ENCODE measurements at regions not wholly inside any gene's neighbourhood (a gene's known extent, or its start where the extent isn't known, plus 50 kb on each side); places are given as distances from the start of the nearest gene placed in this dataset.

GRCh38 chr5:91283899-91284298, 99.2 kb downstream of the ARRDC3 start:
- DNase-seq (ENCODE audit: low read depth), result no peak

GRCh38 chr5:91283326-91283725, 99.8 kb downstream of the ARRDC3 start:
- DNase-seq (ENCODE audit: low read depth), result no peak

GRCh38 chr5:91282210-91282609, 100.9 kb downstream of the ARRDC3 start:
- no peak for DNase-seq (ENCODE audit: low read depth)

GRCh38 chr5:91281401-91281800, 101.7 kb downstream of the ARRDC3 start:
- DNase-seq (ENCODE audit: low read depth), result no peak

GRCh38 chr5:91280362-91281269, 102.5 kb downstream of the ARRDC3 start:
- peak; percentile 83 for DNase-seq (ENCODE audit: low read depth)

GRCh38 chr5:91277840-91278239, 105.3 kb downstream of the ARRDC3 start:
- DNase-seq (ENCODE audit: low read depth), result no peak

GRCh38 chr5:91277093-91277626, 106.0 kb downstream of the ARRDC3 start:
- DNase-seq (ENCODE audit: low read depth), result no peak

GRCh38 chr5:91272858-91273257, 110.3 kb downstream of the ARRDC3 start:
- DNase-seq (ENCODE audit: low read depth), result no peak

- DNase-seq (ENCODE audit: low read depth), result no peak
Observed at GRCh38 chr5:91271999-91272398, 111.1 kb downstream of the ARRDC3 start.

- no peak for DNase-seq (ENCODE audit: low read depth)
Observed at GRCh38 chr5:91269198-91269597, 113.9 kb downstream of the ARRDC3 start.

GRCh38 chr5:91266184-91266705, 116.9 kb downstream of the ARRDC3 start:
- no peak for DNase-seq (ENCODE audit: low read depth)

- DNase-seq (ENCODE audit: low read depth), result no peak
Observed at GRCh38 chr5:91264311-91265051, 118.6 kb downstream of the ARRDC3 start.

- DNase-seq (ENCODE audit: low read depth), result no peak
Observed at GRCh38 chr5:91263898-91264297, 119.2 kb downstream of the ARRDC3 start.

GRCh38 chr5:91257301-91257700, 125.8 kb downstream of the ARRDC3 start:
- DNase-seq (ENCODE audit: low read depth), result no peak

- DNase-seq (ENCODE audit: low read depth), result no peak
Observed at GRCh38 chr5:91256142-91256524, 127.0 kb downstream of the ARRDC3 start.

- DNase-seq (ENCODE audit: low read depth), result no peak
Observed at GRCh38 chr5:91255396-91256141, 127.5 kb downstream of the ARRDC3 start.

- no peak for DNase-seq (ENCODE audit: low read depth)
Observed at GRCh38 chr5:91252916-91253315, 130.2 kb downstream of the ARRDC3 start.

- no peak for DNase-seq (ENCODE audit: low read depth)
Observed at GRCh38 chr5:91245871-91246270, 137.2 kb downstream of the ARRDC3 start.

- no peak for DNase-seq (ENCODE audit: low read depth)
Observed at GRCh38 chr5:91245074-91245452, 138.1 kb downstream of the ARRDC3 start.

- no peak for DNase-seq (ENCODE audit: low read depth)
Observed at GRCh38 chr5:91244380-91245073, 138.6 kb downstream of the ARRDC3 start.

GRCh38 chr5:91243852-91244251, 139.3 kb downstream of the ARRDC3 start:
- no peak for DNase-seq (ENCODE audit: low read depth)
